WI38 (cell line): ENCODE measurements at regions not wholly inside any gene's neighbourhood (a gene's known extent, or its start where the extent isn't known, plus 50 kb on each side); places are given as distances from the start of the nearest gene placed in this dataset.

ENCODE experiments used
- H3K4me3 ChIP-seq: 2 replicates; pipeline ENCODE4 v1.5.1; 2011; ENCODE audit warnings: low read depth, mild to moderate bottlenecking, control low read depth, low read length
- CTCF ChIP-seq: IDR thresholded peaks from 2 replicates; pipeline ENCODE4 v1.5.1; 2012; ENCODE audit warnings: low read depth, mild to moderate bottlenecking, control low read depth, low read length

- no peak for TF ChIP-seq CTCF
- H3K4me3 ChIP-seq, result no peak overlapping the region
Observed at GRCh38 chr1:219123036-219123435, 50.6 kb upstream of the LYPLAL1 start.
